Neutrophil (primary cell): ENCODE measurements at regions not wholly inside any gene's neighbourhood (a gene's known extent, or its start where the extent isn't known, plus 50 kb on each side); places are given as distances from the start of the nearest gene placed in this dataset.

ENCODE experiments used
- H3K27ac ChIP-seq: fragments of 200-600 bp; sonication (generic); 2 replicates; pipeline ENCODE4 v1.5.1; 2016; ENCODE audit warnings: mild to moderate bottlenecking, moderate library complexity
- H3K27me3 ChIP-seq: fragments of 200-600 bp; sonication (generic); 2 replicates; pipeline ENCODE4 v1.6.0; 2016; ENCODE audit warnings: mild to moderate bottlenecking
- H3K36me3 ChIP-seq: fragments of 200-600 bp; sonication (generic); 2 replicates; pipeline ENCODE4 v1.5.1; 2017
- H3K4me1 ChIP-seq, 2 experiments: fragments of 200-600 bp in 1 of 2; sonication (generic) in 1 of 2; 1 replicate in 1 of 2; 2 replicates in 1 of 2; pipeline versions ENCODE4 v1.5.1 to v1.6.1; 2013 to 2016; ENCODE audit warnings: low read depth in 1 of 2, low read length in 1 of 2, mild to moderate bottlenecking in 1 of 2, moderate library complexity in 1 of 2; ENCODE audit not compliant: control insufficient read depth in 1 of 2, insufficient read depth in 1 of 2
- H3K4me3 ChIP-seq, 2 experiments: fragments of 200-600 bp in 1 of 2; sonication (generic) in 1 of 2; 1 replicate in 1 of 2; 2 replicates in 1 of 2; pipeline ENCODE4 v1.5.1; 2013 to 2016; ENCODE audit warnings: low read depth in 1 of 2, low read length in 1 of 2, mild to moderate bottlenecking in 1 of 2, moderate library complexity in 1 of 2
- H3K9me3 ChIP-seq: fragments of 200-600 bp; sonication (generic); 2 replicates; pipeline ENCODE4 v1.5.1; 2016
- CTCF ChIP-seq: fragments of 200-600 bp; sonication (generic); IDR thresholded peaks from 2 replicates; pipeline ENCODE4 v1.5.1; 2016; ENCODE audit warnings: antibody characterized with exemption

- no peak overlapping the region for H3K4me3 ChIP-seq
- no peak for TF ChIP-seq CTCF
- H3K27ac ChIP-seq: no peak overlapping the region
- H3K27me3 ChIP-seq: peaks cover 21% of the 10 kb centered on the region
- no peaks in the 10 kb centered on the region for H3K4me1 ChIP-seq
- H3K36me3 ChIP-seq: no peaks in the 10 kb centered on the region
- no peaks in the 10 kb centered on the region for H3K9me3 ChIP-seq
Observed at GRCh38 chr18:78809845-78810244, 169.8 kb upstream of the SALL3 start.

GRCh38 chr18:78810706-78811105 is 168.9 kb upstream of the SALL3 start:
- Histone ChIP-seq H3K27me3 (peaks cover 30% of the 10 kb centered on the region), H3K9me3 (no peaks in the 10 kb centered on the region), H3K36me3 (no peaks in the 10 kb centered on the region), H3K4me3 (no peak overlapping the region), H3K4me1 (no peaks in the 10 kb centered on the region), H3K27ac (no peak overlapping the region)
- TF ChIP-seq CTCF: no peak

GRCh38 chr18:78812067-78812466 is 167.6 kb upstream of the SALL3 start:
- Histone ChIP-seq H3K27me3 (peaks cover 38% of the 10 kb centered on the region), H3K4me3 (no peak overlapping the region), H3K4me1 (no peaks in the 10 kb centered on the region), H3K27ac (no peak overlapping the region), H3K9me3 (no peaks in the 10 kb centered on the region), H3K36me3 (no peaks in the 10 kb centered on the region)
- no peak for TF ChIP-seq CTCF

- Histone ChIP-seq H3K36me3 (no peaks in the 10 kb centered on the region), H3K9me3 (no peaks in the 10 kb centered on the region), H3K27ac (no peak overlapping the region), H3K4me3 (no peak overlapping the region), H3K27me3 (peaks cover 38% of the 10 kb centered on the region), H3K4me1 (no peaks in the 10 kb centered on the region)
- no peak for TF ChIP-seq CTCF
Observed at GRCh38 chr18:78813156-78813555, 166.5 kb upstream of the SALL3 start.

GRCh38 chr18:78813936-78814710 is 165.5 kb upstream of the SALL3 start:
- no peaks in the 10 kb centered on the region for H3K9me3 ChIP-seq
- no peak overlapping the region for H3K4me3 ChIP-seq
- H3K27ac ChIP-seq: no peak overlapping the region
- H3K27me3 ChIP-seq: peaks cover 38% of the 10 kb centered on the region
- H3K36me3 ChIP-seq: no peaks in the 10 kb centered on the region
- H3K4me1 ChIP-seq: no peaks in the 10 kb centered on the region
- no peak for TF ChIP-seq CTCF
